Endothelial cell of umbilical vein (primary cell): ENCODE measurements at regions not wholly inside any gene's neighbourhood (a gene's known extent, or its start where the extent isn't known, plus 50 kb on each side); places are given as distances from the start of the nearest gene placed in this dataset.

ENCODE experiments used
- CTCF ChIP-seq, 2 donors: IDR thresholded peaks; 1 replicate in 1 of 2; 2 replicates in 1 of 2; pipeline ENCODE4 v1.5.1; 2011; ENCODE audit warnings: low read length in 2 of 2, mild to moderate bottlenecking in 2 of 2, moderate library complexity in 2 of 2, control low read depth in 1 of 2, inconsistent platforms in 1 of 2, low read depth in 1 of 2; ENCODE audit not compliant: insufficient read depth in 1 of 2; ENCODE audit errors: extremely low read depth in 1 of 2
- GATA2 ChIP-seq: IDR thresholded peaks from 2 replicates; pipeline ENCODE4 v1.7.0; 2011; ENCODE audit warnings: low read depth, mild to moderate bottlenecking, moderate library complexity, mixed read lengths, low read length; ENCODE audit not compliant: insufficient read length, insufficient read depth
- POLR2A ChIP-seq: IDR thresholded peaks from 2 replicates; pipeline ENCODE4 v1.6.1; 2012; ENCODE audit warnings: low read depth, mild to moderate bottlenecking, control low read depth, low read length
- POLR2AphosphoS5 ChIP-seq: IDR thresholded peaks from 2 replicates; pipeline ENCODE4 v1.6.1; 2012; ENCODE audit warnings: low read depth, mild to moderate bottlenecking, control low read depth, low read length, moderate library complexity; ENCODE audit not compliant: insufficient read depth

- no peak for TF ChIP-seq CTCF (IDR thresholded peaks at IDR 0.05; ENCODE audit: extremely low read depth in 1 of 2, insufficient read depth in 1 of 2, low read depth in 1 of 2, low read length in 2 of 2)
- no peak for TF ChIP-seq POLR2A
- no peak for TF ChIP-seq POLR2AphosphoS5
- TF ChIP-seq GATA2, result no peak
Measured at GRCh38 chr2:17107151-17107550, 411.1 kb downstream of the RAD51AP2 start.
